OCI-LY1 (cell line): ENCODE measurements at regions not wholly inside any gene's neighbourhood (a gene's known extent, or its start where the extent isn't known, plus 50 kb on each side); places are given as distances from the start of the nearest gene placed in this dataset.

ENCODE experiments used
- CTCF ChIP-seq: fragments of 200-600 bp; sonication (generic), shearing (Covaris generic); IDR thresholded peaks from 2 replicates; pipeline ENCODE4 v1.5.1; 2017; ENCODE audit warnings: mild to moderate bottlenecking, antibody characterized with exemption, low read length, moderate library complexity, mixed read lengths
- EZH2 ChIP-seq: fragments of 200-600 bp; sonication (generic), shearing (Covaris generic); IDR thresholded peaks from 2 replicates; pipeline ENCODE4 v1.8.0; 2017; ENCODE audit warnings: borderline replicate concordance, mixed run types, mild to moderate bottlenecking, antibody characterized with exemption, low read length, moderate library complexity, mixed read lengths

DNA sequence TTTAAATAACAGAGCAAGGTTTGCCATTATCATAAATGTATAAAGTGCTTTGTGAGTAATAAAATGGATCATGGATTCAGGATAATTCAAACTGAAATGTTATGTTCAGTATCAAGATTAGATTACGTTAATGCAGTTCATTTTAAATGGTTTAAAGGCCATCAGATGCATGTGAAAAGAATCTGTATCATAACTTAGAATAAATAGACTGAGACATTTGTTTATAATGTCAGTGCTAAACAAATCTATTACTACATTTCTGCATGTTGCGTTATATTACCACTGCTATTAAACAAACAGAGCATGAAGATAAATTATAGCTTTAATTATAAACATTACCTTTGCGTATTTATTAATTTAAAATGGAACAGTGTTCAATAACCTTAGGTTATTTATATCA is 160.2 kb downstream of the TOX3 start:
- TF ChIP-seq EZH2 (no peak), CTCF (no peak)
